Left cardiac atrium (tissue), 4 donors: ENCODE measurements at regions not wholly inside any gene's neighbourhood (a gene's known extent, or its start where the extent isn't known, plus 50 kb on each side); places are given as distances from the start of the nearest gene placed in this dataset.

Experiments used
- ATAC-seq, 2 donors: fragments of 200-7000 bp; cut with Tn5 transposase; one replicate each; pipeline ENCODE4 v1.9.1; 2020; ENCODE audit warnings: mild to moderate bottlenecking in 2 of 2, moderate library complexity in 2 of 2
- DNase-seq: peaks from one replicate; pipeline ENCODE4 v3.0.0-alpha.2; 2020
- intact Hi-C, 2 donors: fragments of 100-400 bp; cut with DNase I; formaldehyde crosslinking; loops; one replicate each; pipeline versions ENCODE4 v1.14.1 to v1.15.1; 2022 to 2023
- donor health status: DM: no; HTN: yes; CAD: no.
- donor health status: DM: no; HTN: yes; CAD: no; lungs with severe emphysema.
- donor health status: DM: yes; HTN: yes; CAD: no.
- donor health status: Dilated cardiomyopathy.

GRCh38 chr12:30074916-30075315, 291.2 kb upstream of the TMTC1 start:
- DNase-seq (no peak), ATAC-seq (no peak)
- intact Hi-C loops: no loop called here

- ATAC-seq (no peak), DNase-seq (no peak)
- intact Hi-C loops: no loop called here
These were observed 289.1 kb upstream of the TMTC1 start for GRCh38 chr12:30072824-30073223.

- no peak for ATAC-seq
- DNase-seq: no peak
- intact Hi-C loops: no loop called here
These were observed 283.4 kb upstream of the TMTC1 start for GRCh38 chr12:30067146-30067545.

- intact Hi-C loops: no loop called here
- ATAC-seq (no peak), DNase-seq (no peak)
These were observed 281.2 kb upstream of the TMTC1 start for GRCh38 chr12:30064906-30065305.

- DNase-seq: no peak
- ATAC-seq: no peak
- intact Hi-C loops: no loop called here
These were observed 279.7 kb upstream of the TMTC1 start for GRCh38 chr12:30063435-30063945.

GRCh38 chr12:30048371-30048770, 264.6 kb upstream of the TMTC1 start:
- ATAC-seq (no peak), DNase-seq (no peak)
- intact Hi-C loops: no loop called here

- intact Hi-C loops: no loop called here
- DNase-seq (peak; percentile 25), ATAC-seq (peak in 1 of 2 donors; percentile 71)
These were observed 263.9 kb upstream of the TMTC1 start for GRCh38 chr12:30047516-30048254.

- ATAC-seq (no peak), DNase-seq (no peak)
- intact Hi-C loops: no loop called here
These were observed 262.6 kb upstream of the TMTC1 start for GRCh38 chr12:30046376-30046775.

GRCh38 chr12:30045171-30045570, 261.4 kb upstream of the TMTC1 start:
- intact Hi-C loops: no loop called here
- no peak for ATAC-seq

GRCh38 chr12:30044206-30044605, 260.5 kb upstream of the TMTC1 start:
- intact Hi-C loops: no loop called here
- ATAC-seq: no peak
- DNase-seq: no peak

More at GRCh38 chr12:30045171-30045570, 261.4 kb upstream of the TMTC1 start:
- DNase-seq: no peak

- intact Hi-C loops: no loop called here
- no peak for ATAC-seq
These were observed 259.6 kb upstream of the TMTC1 start for GRCh38 chr12:30043151-30043847.

GRCh38 chr12:30041096-30041495, 257.4 kb upstream of the TMTC1 start:
- ATAC-seq (no peak), DNase-seq (no peak)
- intact Hi-C loops: no loop called here

More at GRCh38 chr12:30043151-30043847, 259.6 kb upstream of the TMTC1 start:
- no peak for DNase-seq

- DNase-seq (no peak), ATAC-seq (no peak)
- intact Hi-C loops: no loop called here
These were observed 247.1 kb upstream of the TMTC1 start for GRCh38 chr12:30030693-30031374.

- intact Hi-C loops: no loop called here
- no peak for ATAC-seq
- DNase-seq: no peak
These were observed 243.0 kb upstream of the TMTC1 start for GRCh38 chr12:30026621-30027234.

- no peak for ATAC-seq
- intact Hi-C loops: no loop called here
- DNase-seq: no peak
These were observed 241.6 kb upstream of the TMTC1 start for GRCh38 chr12:30025317-30025716.

- no peak for ATAC-seq
These were observed 239.4 kb upstream of the TMTC1 start for GRCh38 chr12:30023186-30023585.

GRCh38 chr12:30021051-30021833, 237.5 kb upstream of the TMTC1 start:
- no peak for ATAC-seq
- DNase-seq: no peak
- intact Hi-C loops: no loop called here

More at GRCh38 chr12:30023186-30023585, 239.4 kb upstream of the TMTC1 start:
- DNase-seq: no peak
- intact Hi-C loops: no loop called here

GRCh38 chr12:30019366-30020140, 235.8 kb upstream of the TMTC1 start:
- intact Hi-C loops: no loop called here
- DNase-seq: no peak
- no peak for ATAC-seq
